ENCODE measurements at regions not wholly inside any gene's neighbourhood (a gene's known extent, or its start where the extent isn't known, plus 50 kb on each side); places are given as distances from the start of the nearest gene placed in this dataset.

DNA sequence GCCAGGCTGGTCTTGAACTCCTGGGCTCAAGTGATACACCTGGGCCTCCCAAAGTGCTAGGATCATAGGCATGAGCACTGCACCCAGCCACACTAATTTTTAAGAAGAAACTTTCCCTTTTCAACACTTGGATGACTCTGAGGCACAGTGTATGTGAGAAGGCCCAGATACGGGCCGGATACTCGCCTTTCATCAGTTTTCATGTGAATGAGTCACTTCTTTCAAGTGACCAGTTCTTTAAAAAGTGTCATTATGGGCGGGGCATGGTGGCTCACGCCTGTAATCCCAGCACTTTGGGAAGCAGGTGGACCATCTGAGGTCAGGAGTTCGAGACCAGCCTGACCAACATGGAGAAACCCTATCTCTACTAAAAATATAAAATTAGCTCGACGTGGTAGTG lies 120.8 kb downstream of the CTTN start:
- DNase-seq (ENCODE audit: low read depth in 1 of 2, low spot score in 1 of 2): no peak

DNA sequence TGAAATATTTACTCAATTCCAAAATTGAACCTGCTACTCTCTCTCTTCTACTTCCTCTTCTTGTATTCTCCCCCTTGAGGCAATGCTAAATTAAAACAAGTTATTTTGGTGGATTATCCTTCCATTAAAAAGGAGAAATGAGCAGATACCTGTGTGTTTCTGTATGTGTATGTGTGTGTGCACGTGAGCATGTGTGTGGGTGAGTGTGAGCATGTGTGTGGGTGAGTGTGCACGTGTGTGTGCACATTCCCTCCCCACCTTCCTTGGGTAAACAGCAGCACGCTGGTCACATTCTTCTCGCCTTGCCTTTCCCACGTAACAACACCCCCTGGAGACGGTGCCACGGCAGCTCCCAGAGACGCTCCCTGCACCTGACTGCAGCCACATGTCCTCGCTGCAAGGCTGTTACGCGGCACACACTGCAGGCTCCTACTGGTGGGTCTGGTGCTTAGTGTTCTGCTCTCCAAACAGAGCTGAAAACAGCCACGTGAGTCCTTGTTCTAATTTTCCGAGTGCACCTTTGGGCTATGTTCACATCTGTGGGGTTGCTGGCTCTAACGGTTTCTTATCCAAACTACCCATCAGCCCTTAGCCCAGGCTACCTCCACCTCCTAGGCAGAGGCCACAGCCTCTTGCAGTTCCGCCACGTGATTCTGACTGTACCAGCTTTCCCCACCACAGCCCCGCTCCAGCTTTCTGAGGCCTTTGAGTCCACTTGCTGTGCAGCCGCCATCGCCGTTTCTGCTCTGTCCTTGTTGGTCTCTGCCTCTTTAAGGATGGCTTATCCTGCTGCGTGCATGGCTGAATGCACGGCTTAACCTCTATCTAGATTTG lies 123.4 kb downstream of the CTTN start:
- no peak for DNase-seq (ENCODE audit: low read depth in 1 of 2, low spot score in 1 of 2)

DNA sequence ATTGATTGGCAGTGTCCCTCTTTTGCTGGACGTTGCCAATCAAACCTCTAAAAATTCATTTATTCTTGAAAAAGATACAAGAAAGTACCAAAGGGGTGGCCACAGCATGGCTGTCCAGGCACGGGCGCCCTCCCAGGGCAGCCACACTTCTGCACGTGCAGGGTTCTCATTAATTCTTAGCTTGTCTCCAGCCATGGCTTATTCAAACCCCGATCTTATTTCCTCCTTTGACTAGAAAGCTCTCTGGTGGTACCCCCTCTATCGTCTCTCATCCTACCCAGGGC lies 123.9 kb downstream of the CTTN start:
- DNase-seq (ENCODE audit: low read depth in 1 of 2, low spot score in 1 of 2): no peak

DNA sequence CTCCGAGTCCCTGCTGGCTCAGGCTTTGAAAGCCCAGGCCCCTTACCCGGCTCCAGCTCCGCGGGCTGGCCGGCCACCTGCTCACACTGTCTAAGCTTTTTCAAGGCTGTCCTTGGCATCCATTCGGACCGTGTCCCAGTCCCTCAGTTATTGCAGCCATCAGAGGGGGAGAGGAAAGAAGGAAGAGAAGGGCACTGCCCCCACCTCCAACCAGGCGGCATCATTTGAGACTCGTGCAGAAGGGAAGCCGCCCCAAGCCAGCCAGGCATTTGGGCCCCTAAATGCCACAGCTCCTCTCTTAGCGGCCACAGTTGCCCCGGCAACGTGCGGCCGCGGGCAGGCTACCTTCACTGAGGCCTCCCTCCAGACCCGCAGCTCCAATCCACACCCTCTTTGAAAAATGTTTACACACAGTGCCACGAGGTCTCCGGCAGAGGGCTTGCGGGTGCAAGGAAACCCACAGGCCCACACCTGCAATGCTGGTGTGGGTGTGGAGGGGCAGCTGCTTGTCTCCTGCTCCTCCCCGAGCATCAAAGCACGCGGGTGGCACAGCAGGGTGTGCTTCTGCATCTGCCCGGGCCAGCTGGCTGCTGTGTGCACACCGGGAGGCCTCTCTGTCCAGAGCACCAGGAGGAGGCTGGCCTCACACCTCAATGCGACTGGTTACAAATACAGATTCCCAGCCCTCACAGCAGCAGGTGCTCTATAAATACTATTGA lies 124.4 kb downstream of the CTTN start:
- DNase-seq (ENCODE audit: low read depth in 1 of 2, low spot score in 1 of 2): no peak

DNA sequence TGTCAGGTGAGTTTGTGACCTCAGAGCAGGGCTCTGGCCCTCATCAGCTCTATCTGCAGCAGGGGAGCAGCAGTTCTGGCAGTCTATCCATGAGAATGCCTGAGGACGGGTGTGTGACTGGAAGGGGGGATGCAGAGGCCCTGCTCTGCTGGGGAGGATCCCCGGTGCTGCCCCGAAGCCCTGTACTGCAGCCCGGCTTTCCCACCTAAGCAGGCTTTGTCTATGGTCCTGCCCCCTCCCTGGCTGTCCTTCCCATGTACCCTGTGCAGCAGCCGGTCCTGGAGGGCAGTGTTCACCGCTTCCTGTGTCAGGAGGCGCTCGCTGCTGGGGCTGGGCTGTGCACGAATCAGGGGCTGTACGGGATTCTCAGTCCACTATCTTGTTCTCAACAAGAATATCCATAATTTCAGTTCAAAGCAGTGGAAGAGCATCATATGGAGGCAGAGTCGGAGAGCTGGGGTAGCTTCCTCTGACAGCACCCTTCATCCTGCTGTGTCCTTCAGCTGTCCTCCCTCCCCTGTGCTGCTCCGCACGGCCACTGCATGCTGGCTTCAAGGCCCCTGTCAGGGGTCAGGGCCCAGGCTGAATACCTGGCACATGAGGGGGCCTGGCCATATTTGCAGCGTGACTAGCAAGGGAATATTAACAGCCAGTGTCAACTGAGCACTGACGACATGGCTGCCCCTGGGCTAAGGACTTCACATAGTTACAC lies 125.2 kb downstream of the CTTN start:
- DNase-seq (ENCODE audit: low read depth in 1 of 2, low spot score in 1 of 2): no peak

DNA sequence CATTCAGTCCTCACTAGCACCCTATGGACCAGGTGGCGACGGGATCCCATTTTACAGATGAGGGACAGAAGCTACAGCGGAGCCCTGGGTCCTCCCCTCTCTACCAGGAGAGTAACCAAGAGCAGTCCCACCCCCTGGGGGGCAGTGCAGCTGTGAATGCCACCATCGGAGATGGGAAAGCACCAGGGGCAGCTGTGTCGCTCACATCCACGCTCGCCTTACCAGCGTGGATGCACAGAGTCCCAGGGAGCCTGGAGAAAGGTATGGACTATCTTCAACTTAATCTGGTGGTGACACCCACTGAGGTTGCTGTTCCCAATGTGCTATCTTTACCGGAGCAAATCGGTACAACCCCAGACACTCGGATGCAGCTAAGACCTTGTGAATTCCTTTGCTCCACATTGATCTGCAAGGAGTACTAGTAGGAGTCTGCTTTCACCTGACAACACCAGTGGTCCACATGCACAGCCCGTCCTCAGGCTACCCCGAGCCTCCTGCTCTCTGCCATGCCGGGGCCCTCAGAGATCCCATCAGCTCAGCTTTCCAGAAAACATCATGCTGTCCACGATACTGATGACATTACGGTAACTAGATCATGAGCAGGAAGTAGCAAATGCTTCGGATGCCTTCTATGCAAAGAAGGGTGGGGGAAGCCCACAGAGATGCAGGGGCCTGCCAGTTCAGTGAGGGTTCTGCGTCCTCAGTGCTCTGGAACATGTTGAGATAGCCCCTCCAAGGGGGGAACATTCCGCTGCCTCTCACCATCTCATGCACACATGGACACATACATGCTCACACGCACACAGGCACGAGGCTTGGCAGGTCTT lies 126.0 kb downstream of the CTTN start:
- no peak for DNase-seq (ENCODE audit: low read depth in 1 of 2, low spot score in 1 of 2)

DNA sequence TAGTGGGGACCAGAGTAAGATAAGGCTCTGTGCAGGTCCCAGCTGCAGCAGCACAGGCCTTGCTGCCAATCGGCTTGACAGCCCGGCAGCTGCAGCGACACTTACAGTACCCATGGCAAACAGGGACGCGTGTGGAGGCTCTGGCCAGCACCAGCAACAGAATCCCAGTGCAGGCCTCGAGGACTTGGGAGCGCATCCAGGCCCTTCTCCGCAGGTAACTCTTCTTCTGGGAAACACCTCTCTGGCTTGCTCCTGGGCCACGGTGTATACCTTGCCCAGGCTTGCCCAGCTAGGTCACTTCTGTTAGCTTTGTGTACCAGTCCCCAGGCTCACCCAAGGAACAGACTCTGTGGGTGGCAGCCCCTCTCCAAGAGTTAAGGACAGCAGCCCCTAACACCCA lies 126.7 kb downstream of the CTTN start:
- DNase-seq (ENCODE audit: low read depth in 1 of 2, low spot score in 1 of 2): no peak

DNA sequence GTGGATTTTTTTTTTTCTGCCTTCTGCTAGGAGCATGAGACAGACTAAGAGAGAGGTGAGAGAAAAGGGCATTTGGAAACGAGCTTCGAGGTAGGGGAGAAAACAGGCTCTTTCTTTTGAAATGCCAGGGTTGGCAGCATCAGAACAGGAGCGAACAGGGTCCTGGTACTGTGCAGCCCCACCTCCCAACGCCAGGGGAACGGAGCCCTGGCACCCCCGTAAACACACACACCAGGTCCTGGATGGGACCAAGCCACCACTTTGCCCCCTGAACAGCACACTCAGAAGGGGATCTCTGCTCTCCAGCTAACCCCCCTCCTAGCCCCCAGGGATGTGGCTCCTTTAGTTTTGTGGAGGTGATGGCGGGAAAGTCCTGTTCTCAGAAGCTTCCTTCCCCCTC lies 127.1 kb downstream of the CTTN start:
- no peak for DNase-seq (ENCODE audit: low read depth in 1 of 2, low spot score in 1 of 2)

DNA sequence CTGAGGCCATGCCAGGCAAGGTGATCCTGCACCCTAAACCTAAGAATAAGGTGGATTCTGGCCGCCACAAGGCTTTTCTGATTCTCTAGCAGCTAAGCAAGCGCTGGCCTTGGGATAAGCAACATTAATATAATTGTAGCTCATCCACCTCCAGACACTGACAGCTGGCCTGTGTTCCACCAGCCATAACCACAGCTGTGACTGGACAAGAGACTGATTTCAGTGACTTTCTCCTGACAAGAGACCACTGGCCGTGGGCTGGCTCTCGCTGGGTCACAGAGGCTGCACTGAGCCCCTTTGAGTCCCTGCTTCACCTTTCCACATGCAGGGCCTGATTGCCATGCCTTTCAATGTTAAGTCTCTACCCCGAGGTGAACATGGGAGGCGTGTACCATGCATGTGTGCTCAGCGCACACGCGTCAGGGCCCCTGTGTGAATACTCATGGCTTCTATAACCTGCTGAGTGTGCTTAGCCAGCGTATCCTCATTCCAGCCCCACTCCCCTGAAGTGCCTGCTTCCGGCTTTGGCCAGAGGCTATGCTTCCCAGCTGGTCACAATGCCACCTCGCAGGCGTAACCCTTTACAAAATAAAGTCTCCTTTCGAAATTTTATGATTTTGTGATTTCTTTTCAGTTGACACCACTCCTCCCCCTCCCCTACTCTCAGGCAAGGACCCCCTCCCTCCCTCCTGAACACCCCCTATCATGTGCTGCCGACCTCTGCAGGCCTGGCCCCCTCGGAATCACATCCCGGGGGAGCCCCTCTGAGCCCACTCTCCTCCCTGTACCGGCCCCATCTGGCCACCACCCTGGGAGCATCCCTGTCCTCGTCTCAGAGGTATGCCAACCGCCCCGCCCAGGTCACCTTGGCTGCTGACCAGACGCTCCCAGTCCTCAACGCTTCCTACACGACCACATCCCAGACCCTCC lies 128.1 kb downstream of the CTTN start:
- DNase-seq (ENCODE audit: low read depth in 1 of 2, low spot score in 1 of 2): no peak

DNA sequence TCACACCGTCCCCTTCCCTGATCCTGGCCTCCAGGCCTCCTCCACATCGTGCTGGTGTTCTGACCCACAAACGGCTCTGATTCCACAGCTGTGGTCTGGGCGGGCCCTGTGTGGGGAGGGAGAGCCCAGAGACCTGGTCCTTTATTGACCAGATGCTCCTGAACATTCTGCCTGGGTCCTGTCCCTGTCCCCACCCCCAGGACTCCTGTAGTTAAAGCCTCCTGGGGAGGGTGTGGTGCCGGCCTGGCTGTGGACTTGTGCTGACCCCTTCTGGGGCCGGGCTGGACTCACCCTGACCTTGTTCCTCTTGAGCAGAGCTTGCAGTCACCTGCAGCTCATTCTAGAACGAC lies 128.7 kb downstream of the CTTN start:
- no peak for DNase-seq (ENCODE audit: low read depth in 1 of 2, low spot score in 1 of 2)

DNA sequence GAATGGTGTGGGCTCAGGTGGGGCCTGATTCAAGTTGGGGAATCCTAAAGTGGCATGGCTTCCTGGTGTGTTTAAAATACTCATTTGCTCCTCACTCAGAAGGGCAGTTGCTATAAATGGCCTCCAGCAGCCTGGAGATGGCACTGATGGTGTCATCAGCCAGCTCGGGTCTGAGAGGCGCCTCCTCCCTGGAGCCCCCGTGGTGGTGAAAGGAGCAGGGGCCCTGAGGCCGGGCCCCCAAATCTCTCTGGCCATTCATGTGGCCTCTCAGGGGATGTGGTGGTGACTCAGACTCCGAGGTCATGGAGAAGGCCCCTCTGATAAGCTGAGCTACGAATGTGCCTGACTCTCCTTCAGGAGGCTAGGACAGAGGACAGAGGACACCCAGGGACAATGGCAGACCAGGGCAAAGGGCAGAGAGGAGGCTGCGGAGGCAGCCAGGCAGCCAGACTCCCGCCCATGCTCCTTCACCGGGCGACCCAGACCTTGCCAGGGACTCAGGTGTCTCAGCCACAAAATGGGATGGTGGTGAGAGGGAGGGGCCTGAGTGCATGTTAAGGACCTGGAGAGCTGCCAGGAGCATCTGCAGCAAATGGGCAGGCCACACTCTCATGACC lies 129.2 kb downstream of the CTTN start:
- DNase-seq (ENCODE audit: low read depth in 1 of 2, low spot score in 1 of 2): no peak

DNA sequence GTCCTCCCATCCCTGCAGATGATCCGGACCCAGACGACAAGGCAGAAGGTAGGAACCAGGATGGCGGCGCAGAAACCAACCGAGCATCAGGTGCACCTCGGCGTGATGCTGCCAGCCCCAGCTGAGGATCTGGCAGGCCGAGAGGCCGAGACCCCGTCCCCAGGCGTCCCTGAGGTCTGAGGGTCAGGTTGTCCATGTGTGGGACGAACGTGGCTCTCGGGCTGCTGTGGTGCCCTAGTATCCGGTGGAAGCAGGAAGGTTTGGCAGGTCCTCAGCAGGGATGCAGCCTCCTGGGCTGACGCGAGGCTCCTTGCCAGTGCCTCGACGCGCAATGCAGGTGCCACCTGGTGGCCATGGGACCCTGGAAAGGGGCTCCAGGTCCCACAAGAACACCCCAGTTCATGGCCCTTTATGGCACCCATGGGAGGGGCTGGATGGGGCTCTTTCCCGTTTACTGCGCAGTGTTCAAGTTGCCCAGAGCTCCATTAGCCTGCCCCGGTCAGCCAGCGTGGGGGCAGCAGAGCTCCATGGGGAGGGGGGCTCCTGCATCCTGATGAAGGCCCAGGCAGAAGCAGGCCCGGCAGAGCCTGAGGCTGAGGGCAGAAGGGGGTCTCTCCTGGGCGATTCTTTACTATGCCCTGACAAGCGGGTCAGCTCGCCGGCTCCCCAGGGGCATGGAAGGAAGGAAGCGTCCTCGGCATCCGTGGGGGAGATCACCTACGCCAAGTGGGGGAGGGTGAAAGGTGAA lies 129.9 kb downstream of the CTTN start:
- no peak for DNase-seq (ENCODE audit: low read depth in 1 of 2, low spot score in 1 of 2)

DNA sequence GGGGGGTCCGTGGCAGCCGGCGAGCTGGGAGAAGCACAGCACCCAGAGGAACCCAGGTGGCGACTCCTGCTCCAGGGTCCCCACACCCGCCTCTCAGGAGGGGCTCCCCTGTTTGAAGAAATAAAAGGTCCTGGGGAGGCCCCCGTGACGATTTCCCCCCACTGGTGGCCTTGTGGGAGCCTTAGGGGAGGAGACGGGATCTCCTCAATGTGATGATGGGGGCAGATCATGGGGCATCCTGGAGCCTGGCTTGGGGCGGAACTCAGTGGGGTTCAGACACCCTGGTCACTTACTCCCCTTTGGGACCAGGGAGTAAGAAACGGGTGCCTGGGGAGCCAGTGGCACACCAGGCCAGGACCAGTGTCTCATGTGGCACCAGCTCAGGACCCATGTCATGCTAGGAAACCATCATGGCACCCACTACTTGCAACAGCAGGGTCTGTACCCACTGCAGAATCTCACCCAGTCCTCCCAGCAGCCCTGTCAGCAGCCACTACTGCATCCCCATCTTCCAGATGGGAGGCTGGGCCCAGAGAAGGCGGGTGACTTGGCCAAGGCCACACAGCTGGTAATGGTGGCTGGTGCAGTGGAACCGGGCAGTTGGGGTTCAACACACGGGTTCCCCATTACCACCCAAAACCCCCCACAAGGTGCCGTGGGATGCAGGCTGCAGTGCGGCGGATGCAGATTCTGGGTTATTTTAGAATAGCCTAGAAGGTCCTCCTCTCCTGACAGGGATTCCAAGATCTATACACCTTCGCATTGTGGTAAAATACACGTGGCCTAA lies 130.7 kb downstream of the CTTN start:
- DNase-seq (ENCODE audit: low read depth in 1 of 2, low spot score in 1 of 2): no peak

DNA sequence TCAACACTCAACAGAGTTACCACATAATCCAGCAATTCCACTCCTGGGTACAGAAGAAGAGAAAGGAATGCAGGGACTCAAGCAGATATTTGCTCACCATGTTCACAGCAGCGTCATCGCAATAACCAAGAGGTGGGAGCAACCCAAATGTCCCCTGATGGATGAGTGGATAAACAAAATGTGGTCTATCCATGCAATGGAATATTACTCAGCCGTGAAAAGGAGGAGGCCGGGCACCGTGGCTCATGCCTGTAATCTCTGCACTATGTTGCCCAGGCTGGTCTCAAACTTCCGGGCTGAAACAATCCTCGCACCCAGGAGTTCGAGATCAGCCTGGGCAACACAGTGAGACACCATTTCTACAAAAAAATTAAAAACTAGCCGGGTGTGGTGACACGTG lies 131.7 kb downstream of the CTTN start:
- no peak for DNase-seq (ENCODE audit: low read depth in 1 of 2, low spot score in 1 of 2)

DNA sequence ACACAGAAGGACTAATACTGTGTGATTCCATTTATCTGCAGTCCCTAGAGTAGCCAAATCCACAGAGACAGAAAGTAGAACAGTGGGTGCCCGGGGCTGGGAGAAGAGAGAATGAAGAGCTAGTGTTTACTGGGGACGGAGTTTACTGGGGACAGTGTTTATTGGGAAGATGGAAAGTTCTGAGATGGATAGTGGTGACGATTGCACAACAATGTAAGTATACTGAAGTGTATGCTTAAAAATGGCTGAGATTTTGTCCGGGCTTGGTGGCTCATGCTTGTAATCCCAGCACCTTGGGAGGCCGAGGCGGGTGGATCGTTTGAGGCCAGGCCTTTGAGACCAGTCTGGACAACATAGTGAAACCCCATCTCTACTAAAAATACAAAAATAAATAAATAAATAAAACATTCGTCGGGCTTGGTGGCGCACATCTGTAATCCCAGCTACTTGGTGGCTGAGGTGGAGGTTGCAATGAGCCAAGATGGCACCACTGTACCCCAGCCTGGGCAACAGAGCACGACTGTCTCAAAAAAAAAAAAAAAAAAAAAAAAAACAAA lies 132.4 kb downstream of the CTTN start:
- no peak for DNase-seq (ENCODE audit: low read depth in 1 of 2, low spot score in 1 of 2)

DNA sequence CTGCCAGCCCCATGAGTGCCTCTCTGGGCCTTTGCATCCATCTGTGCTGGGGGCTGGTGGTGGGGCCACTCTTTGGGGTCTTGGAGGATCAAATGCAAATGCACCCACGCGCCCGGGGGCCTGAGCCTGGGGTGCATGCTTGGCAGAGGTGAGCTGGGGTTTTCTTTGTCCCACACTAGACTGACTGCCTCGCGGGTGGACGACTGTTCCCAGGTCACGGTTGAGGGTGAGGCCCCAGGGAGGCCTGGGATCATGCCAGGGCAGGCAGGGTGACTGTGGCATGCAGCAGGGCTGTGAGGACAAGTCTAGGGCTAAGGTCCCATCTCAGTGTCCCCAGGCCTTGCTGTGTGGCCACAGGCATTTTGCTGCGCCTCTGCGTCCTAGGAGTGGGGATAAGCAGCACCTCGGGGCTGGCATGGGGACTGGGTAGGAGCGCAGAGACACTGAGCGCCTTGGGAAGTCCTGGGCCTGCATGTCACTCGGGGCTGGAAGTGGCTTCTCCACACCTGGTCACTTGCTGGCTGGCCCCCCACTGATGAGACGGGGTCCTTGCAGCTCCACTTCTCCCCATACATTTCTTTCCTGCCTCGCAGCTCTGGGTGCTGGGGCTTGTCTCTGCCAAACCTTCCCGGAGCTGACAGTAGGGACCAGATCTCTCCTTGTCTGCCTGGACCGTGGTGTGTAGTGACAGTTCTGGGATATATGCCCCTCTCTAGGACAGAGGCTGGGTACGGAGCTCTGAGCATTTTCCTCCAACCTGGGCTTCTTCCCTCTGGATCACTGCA lies 133.1 kb downstream of the CTTN start:
- DNase-seq (ENCODE audit: low read depth in 1 of 2, low spot score in 1 of 2): no peak

DNA sequence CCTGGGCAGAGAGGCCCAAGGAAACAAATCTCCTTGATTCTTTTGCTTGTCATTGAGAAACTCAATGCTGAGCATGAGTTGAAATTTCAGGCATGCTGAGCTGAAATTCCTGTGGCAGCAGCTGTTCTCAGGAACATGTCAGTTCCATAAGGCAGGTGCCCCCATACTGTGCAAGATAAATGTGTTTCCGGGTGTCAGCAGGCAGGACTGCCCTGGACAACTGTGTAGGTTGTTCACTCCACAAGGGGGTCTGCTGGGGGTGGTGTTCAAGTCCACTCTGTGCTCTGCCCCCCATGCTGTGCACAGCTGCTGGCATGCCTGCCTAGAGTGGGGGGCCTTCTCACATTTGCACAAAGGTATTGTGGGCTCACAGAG lies 133.7 kb downstream of the CTTN start:
- no peak for DNase-seq (ENCODE audit: low read depth in 1 of 2, low spot score in 1 of 2)

DNA sequence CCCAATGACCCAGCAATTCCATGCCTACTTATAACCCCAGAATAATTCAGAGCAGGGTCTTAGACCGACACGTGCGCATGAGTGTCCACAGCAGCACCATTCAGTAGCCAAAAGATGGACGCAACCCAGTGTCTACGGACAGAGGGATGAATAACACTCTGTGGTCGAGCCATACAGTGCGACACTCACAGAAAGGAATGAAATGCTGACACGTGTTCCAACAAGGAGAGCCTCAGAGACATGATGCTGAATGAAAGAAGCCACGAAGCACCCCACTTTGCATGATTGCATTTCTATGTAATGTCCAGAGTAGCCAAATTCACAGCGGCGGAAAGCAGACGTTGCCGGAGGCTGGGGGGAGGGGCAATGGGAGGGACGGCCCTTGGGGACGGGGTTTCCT lies 134.4 kb downstream of the CTTN start:
- DNase-seq (ENCODE audit: low read depth in 1 of 2, low spot score in 1 of 2): no peak
